T-helper 1 cell treated with Interleukin-12 subunit alpha and Interleukin-12 subunit beta and Interleukin-4 antibody, amounts not matched to agents 30 μg/mL and 1 μg/mL, for 36 hours (primary cell): ENCODE measurements at regions not wholly inside any gene's neighbourhood (a gene's known extent, or its start where the extent isn't known, plus 50 kb on each side); places are given as distances from the start of the nearest gene placed in this dataset.
"Not testable (repeated sequence)": the region's sequence is repeated elsewhere in the genome, so short reads cannot be mapped to it uniquely, and the experiment has no call there.

Source experiments
- H3K27ac Mint-ChIP-seq: one replicate; pipeline ENCODE4 v1.8.0; 2021; ENCODE audit warnings: mild to moderate bottlenecking, mixed read lengths
- H3K27me3 Mint-ChIP-seq: one replicate; pipeline ENCODE4 v1.8.0; 2021; ENCODE audit warnings: low read depth, mixed read lengths
- H3K36me3 Mint-ChIP-seq: one replicate; pipeline ENCODE4 v1.8.0; 2021; ENCODE audit warnings: low read depth, mixed read lengths
- H3K4me1 Mint-ChIP-seq: one replicate; pipeline ENCODE4 v1.8.0; 2021; ENCODE audit warnings: low read depth, mixed read lengths
- H3K4me3 Mint-ChIP-seq: one replicate; pipeline ENCODE4 v1.8.0; 2021; ENCODE audit warnings: mild to moderate bottlenecking, moderate library complexity, mixed read lengths
- H3K9me3 Mint-ChIP-seq: one replicate; pipeline ENCODE4 v1.8.0; 2021; ENCODE audit warnings: mixed read lengths

GRCh38 chr20:29031262-29031982 is 2226.0 kb upstream of the DEFB115 start:
- not testable (repeated sequence) for H3K27ac Mint-ChIP-seq, H3K27me3 Mint-ChIP-seq, H3K36me3 Mint-ChIP-seq, H3K4me1 Mint-ChIP-seq, H3K4me3 Mint-ChIP-seq
- H3K9me3 Mint-ChIP-seq: peaks cover 41% of the 10 kb centered on the region

- H3K9me3 Mint-ChIP-seq: peaks cover 40% of the 10 kb centered on the region
- H3K27ac Mint-ChIP-seq, H3K4me1 Mint-ChIP-seq, H3K4me3 Mint-ChIP-seq, H3K36me3 Mint-ChIP-seq, H3K27me3 Mint-ChIP-seq: not testable (repeated sequence)
Measured at GRCh38 chr20:29044239-29044638, 2213.2 kb upstream of the DEFB115 start.

- not testable (repeated sequence) for H3K4me3 Mint-ChIP-seq, H3K27ac Mint-ChIP-seq, H3K27me3 Mint-ChIP-seq, H3K36me3 Mint-ChIP-seq, H3K4me1 Mint-ChIP-seq
- peaks cover 26% of the 10 kb centered on the region for H3K9me3 Mint-ChIP-seq
Measured at GRCh38 chr20:29050008-29050606, 2207.4 kb upstream of the DEFB115 start.

DNA sequence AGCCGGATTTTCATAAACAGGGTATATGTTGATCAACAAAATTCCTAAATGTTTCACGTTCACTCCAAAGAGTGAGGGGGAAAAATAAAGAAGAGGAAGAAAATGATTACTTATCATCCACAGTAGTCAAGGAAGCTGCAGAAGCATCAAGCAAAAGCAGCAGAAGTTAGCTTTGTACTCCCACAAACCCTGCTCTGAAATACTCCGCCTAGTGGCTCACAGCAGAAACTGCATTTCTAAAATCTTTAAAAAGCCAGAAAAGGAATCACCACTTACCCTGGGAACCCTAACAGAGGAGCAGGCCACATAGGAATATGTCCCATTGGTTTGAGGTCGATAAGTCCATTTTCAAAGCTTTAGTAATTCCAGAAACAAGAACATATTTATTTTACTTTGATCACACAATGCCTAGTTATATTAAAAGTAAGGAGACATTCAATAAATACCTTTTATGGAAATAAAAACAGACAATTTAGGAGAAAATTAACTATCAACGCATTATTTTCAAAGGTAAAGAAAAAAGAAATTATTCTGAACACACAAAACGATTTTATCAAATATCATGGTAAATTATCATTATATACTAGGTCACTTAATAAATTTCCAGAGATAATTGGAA is 2199.5 kb upstream of the DEFB115 start:
- H3K27me3 Mint-ChIP-seq, H3K27ac Mint-ChIP-seq, H3K4me1 Mint-ChIP-seq, H3K4me3 Mint-ChIP-seq, H3K36me3 Mint-ChIP-seq: not testable (repeated sequence)
- peaks cover 43% of the 10 kb centered on the region for H3K9me3 Mint-ChIP-seq

DNA sequence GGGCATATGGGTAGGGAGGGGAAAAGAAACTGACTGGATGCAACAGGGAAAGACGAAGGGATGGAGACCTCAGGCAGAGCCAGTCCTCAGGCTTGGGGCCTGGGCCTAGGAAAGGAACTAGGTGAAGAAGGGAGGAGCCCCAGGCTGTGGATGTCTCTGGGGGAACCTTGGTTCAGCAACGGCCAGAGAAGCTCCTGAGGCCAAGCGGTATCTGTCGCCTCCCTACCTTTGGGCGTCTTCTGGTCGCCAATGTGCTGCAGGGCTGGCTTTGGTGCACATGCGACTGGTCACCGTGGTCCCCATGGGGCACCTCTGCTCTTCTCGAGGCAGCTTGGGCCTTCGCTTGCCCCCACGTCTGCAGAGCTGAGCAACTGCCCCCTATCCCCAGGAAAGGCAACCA is 2195.0 kb upstream of the DEFB115 start:
- peaks cover 57% of the 10 kb centered on the region for H3K9me3 Mint-ChIP-seq
- not testable (repeated sequence) for H3K4me3 Mint-ChIP-seq, H3K4me1 Mint-ChIP-seq, H3K27me3 Mint-ChIP-seq, H3K36me3 Mint-ChIP-seq, H3K27ac Mint-ChIP-seq

- H3K4me1 Mint-ChIP-seq, H3K27me3 Mint-ChIP-seq, H3K27ac Mint-ChIP-seq, H3K4me3 Mint-ChIP-seq, H3K36me3 Mint-ChIP-seq: not testable (repeated sequence)
- H3K9me3 Mint-ChIP-seq: peaks cover 51% of the 10 kb centered on the region
Measured at GRCh38 chr20:29066341-29066740, 2191.1 kb upstream of the DEFB115 start.

GRCh38 chr20:29073640-29074039 is 2183.8 kb upstream of the DEFB115 start:
- H3K9me3 Mint-ChIP-seq: peaks cover 36% of the 10 kb centered on the region
- not testable (repeated sequence) for H3K36me3 Mint-ChIP-seq, H3K27me3 Mint-ChIP-seq, H3K27ac Mint-ChIP-seq, H3K4me3 Mint-ChIP-seq, H3K4me1 Mint-ChIP-seq

- Mint-ChIP-seq H3K36me3 (no peaks in the 10 kb centered on the region), H3K27me3 (no peaks in the 10 kb centered on the region), H3K9me3 (peaks cover 55% of the 10 kb centered on the region), H3K27ac (no peak overlapping the region), H3K4me1 (no peaks in the 10 kb centered on the region), H3K4me3 (no peak overlapping the region)
Measured at GRCh38 chr20:29079769-29080690, 2177.4 kb upstream of the DEFB115 start.

- not testable (repeated sequence) for H3K4me1 Mint-ChIP-seq, H3K36me3 Mint-ChIP-seq
- peaks cover 53% of the 10 kb centered on the region for H3K9me3 Mint-ChIP-seq
Measured at GRCh38 chr20:29081712-29082111, 2175.8 kb upstream of the DEFB115 start.

DNA sequence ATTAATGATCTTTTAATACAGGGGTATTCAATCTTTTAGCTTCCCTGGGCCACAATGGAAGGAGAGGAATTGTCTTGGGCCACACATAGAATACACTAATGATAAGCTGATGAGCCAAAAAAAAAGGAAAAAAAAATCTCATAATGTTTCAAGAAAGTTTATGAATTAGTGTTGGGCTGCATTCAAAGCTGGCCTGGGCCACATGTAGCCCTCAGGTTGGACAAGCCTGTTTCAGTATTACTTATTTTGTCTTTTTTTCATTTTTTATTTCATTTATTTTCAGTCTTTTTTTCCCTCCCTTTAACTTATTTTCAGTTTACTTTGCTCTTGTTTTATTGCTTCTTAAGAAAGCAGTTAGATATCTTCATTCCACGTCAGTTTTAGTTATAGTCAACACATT is 2171.8 kb upstream of the DEFB115 start:
- Mint-ChIP-seq H3K4me1 (no peaks in the 10 kb centered on the region), H3K27ac (no peak overlapping the region), H3K4me3 (no peak overlapping the region), H3K27me3 (no peaks in the 10 kb centered on the region), H3K9me3 (peaks cover 53% of the 10 kb centered on the region), H3K36me3 (no peaks in the 10 kb centered on the region)

More at GRCh38 chr20:29081712-29082111, 2175.8 kb upstream of the DEFB115 start:
- not testable (repeated sequence) for H3K27ac Mint-ChIP-seq, H3K27me3 Mint-ChIP-seq, H3K4me3 Mint-ChIP-seq

GRCh38 chr20:29086145-29086718 is 2171.2 kb upstream of the DEFB115 start:
- H3K27me3 Mint-ChIP-seq, H3K27ac Mint-ChIP-seq, H3K4me3 Mint-ChIP-seq, H3K36me3 Mint-ChIP-seq, H3K4me1 Mint-ChIP-seq: not testable (repeated sequence)
- H3K9me3 Mint-ChIP-seq: peaks cover 55% of the 10 kb centered on the region

- no peak overlapping the region for H3K27ac Mint-ChIP-seq
- no peaks in the 10 kb centered on the region for H3K36me3 Mint-ChIP-seq
- H3K4me1 Mint-ChIP-seq: no peaks in the 10 kb centered on the region
- H3K9me3 Mint-ChIP-seq: peaks cover 51% of the 10 kb centered on the region
- H3K4me3 Mint-ChIP-seq: no peak overlapping the region
- no peaks in the 10 kb centered on the region for H3K27me3 Mint-ChIP-seq
Measured at GRCh38 chr20:29086938-29087337, 2170.5 kb upstream of the DEFB115 start.

GRCh38 chr20:29087887-29088286 is 2169.6 kb upstream of the DEFB115 start:
- H3K36me3 Mint-ChIP-seq, H3K4me3 Mint-ChIP-seq, H3K4me1 Mint-ChIP-seq, H3K27me3 Mint-ChIP-seq, H3K27ac Mint-ChIP-seq: not testable (repeated sequence)
- peaks cover 48% of the 10 kb centered on the region for H3K9me3 Mint-ChIP-seq

DNA sequence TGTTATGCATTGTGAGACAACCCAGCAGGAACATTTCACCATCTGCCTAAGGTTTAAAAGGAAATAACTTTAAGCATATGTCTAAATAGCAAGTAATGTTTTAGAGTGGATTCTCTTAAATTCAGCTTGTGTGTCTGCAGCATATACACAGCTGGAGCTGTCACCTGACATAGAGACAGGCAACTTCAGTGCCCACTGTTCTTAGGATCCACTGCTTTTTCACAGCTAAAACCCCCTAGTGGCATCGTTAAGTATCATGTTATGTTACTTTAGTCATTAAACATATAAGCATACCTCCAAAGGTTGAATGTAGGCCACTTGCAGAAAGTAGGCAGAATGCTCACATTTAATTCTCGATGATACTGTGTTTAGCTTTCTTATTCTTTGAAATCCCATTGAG is 2169.0 kb upstream of the DEFB115 start:
- not testable (repeated sequence) for H3K27ac Mint-ChIP-seq, H3K4me3 Mint-ChIP-seq, H3K36me3 Mint-ChIP-seq, H3K27me3 Mint-ChIP-seq, H3K4me1 Mint-ChIP-seq
- peaks cover 45% of the 10 kb centered on the region for H3K9me3 Mint-ChIP-seq
